Small intestine (tissue), 7 donors: ENCODE measurements at regions not wholly inside any gene's neighbourhood (a gene's known extent, or its start where the extent isn't known, plus 50 kb on each side); places are given as distances from the start of the nearest gene placed in this dataset.

ENCODE experiments used
- DNase-seq, 2 donors: peaks; one replicate each; pipeline versions ENCODE4 v3.0.0 to v3.0.0-alpha.2; 2013
- FAIRE-seq: peaks from 2 replicates; lab custom pipeline; 2012; peaks lifted over from hg19 to GRCh38; lab: Jason Lieb, UNC
- H3K27ac ChIP-seq, 3 donors: one replicate each; pipeline ENCODE4 v1.5.1; 2013; ENCODE audit warnings: low read length in 2 of 3, mild to moderate bottlenecking in 2 of 3, control low read depth in 1 of 3, inconsistent platforms in 1 of 3, low read depth in 1 of 3, moderate library complexity in 1 of 3
- H3K27me3 ChIP-seq, 3 donors: one replicate each; pipeline ENCODE4 v1.6.1; 2013; ENCODE audit warnings: low read length in 3 of 3, inconsistent platforms in 1 of 3; ENCODE audit not compliant: control insufficient read depth in 3 of 3, insufficient read depth in 3 of 3
- H3K36me3 ChIP-seq, 3 donors: one replicate each; pipeline ENCODE4 v1.6.1; 2013; ENCODE audit warnings: low read length in 3 of 3, inconsistent platforms in 1 of 3, low read depth in 1 of 3, mild to moderate bottlenecking in 1 of 3, moderate library complexity in 1 of 3; ENCODE audit not compliant: control insufficient read depth in 3 of 3, insufficient read depth in 2 of 3
- H3K4me1 ChIP-seq, 3 donors: one replicate each; pipeline ENCODE4 v1.6.1; 2013; ENCODE audit warnings: low read length in 2 of 3, inconsistent platforms in 1 of 3, low read depth in 1 of 3, mild to moderate bottlenecking in 1 of 3, moderate library complexity in 1 of 3; ENCODE audit not compliant: control insufficient read depth in 3 of 3, insufficient read depth in 2 of 3
- H3K4me3 ChIP-seq, 3 donors: one replicate each; pipeline ENCODE4 v1.5.1; 2013; ENCODE audit warnings: low read length in 3 of 3, control low read depth in 1 of 3, inconsistent platforms in 1 of 3, low read depth in 1 of 3, mild to moderate bottlenecking in 1 of 3, moderate library complexity in 1 of 3
- H3K9me3 ChIP-seq, 2 donors: one replicate each; pipeline ENCODE4 v1.6.1; 2013; ENCODE audit warnings: low read depth in 1 of 2, low read length in 1 of 2; ENCODE audit not compliant: control insufficient read depth in 2 of 2, insufficient read depth in 1 of 2
- WGBS, 3 donors: extraction: QIAGEN DNeasy Blood & Tissue Kit; methylation state at CpG; one replicate each; pipeline ENCODE4 v1.1.7; 2013; 5-methylcytosine and 5-hydroxymethylcytosine counted together
- donor health status: healthy with polysubstance abuse.
- donor health status: control.
- donor health status: control.
- donor health status: Bipolar disorder and iron deficiency.
- donor health status: healthy.

DNA sequence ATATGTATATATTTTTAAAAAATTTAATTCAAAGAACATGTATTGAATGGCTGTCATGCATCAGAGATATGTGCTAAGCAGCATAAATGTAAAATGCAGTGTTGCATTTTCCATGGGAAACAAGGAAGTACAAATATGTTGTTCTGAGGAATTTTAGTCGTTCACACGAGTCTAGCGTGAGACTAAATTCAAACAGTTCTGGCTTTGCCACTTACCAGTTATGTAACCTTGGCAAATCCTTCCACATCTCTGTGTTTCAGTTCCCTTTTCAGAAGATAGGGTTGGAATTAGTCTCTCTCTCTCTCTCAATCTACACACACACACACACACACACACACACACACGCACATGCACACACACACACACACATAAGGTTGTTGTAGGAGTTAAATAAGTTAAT is 305.4 kb downstream of the UTRN start:
- WGBS, 3 donors: 73 to 85% (median 81%) methylated on average over 4 of the region's 4 CpGs
- H3K27ac ChIP-seq: no peak overlapping the region
- FAIRE-seq: no peak
- peaks cover 0 to 5% of the 10 kb centered on the region in 2 donors for H3K9me3 ChIP-seq
- peaks cover 0 to 6% (median 0%) of the 10 kb centered on the region in 3 donors for H3K36me3 ChIP-seq
- H3K4me3 ChIP-seq: no peak overlapping the region
- H3K27me3 ChIP-seq: no peaks in the 10 kb centered on the region
- no peak for DNase-seq
- no peaks in the 10 kb centered on the region for H3K4me1 ChIP-seq

DNA sequence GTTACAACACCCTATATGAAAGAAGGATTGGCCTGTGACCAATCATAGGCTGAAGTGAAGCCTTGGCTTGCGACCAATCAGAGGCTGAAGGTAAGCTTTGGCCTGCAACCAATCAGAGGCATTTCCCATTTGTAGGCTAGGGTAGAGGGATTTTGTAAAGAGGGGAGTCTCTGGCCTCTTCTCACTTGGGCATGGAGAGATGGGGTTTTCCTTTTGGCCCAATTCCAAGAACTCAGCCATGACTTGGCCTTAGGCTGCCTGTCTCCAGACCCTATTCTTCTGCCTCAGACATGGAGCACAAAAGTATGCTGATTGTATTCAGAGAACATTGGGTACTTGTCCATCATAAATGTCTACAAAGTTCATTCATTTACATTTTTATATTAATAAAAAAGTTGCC is 308.3 kb downstream of the UTRN start:
- Histone ChIP-seq H3K4me1 (no peaks in the 10 kb centered on the region), H3K4me3 (no peak overlapping the region), H3K27me3 (no peaks in the 10 kb centered on the region), H3K27ac (no peak overlapping the region), H3K9me3 (peaks cover 0 to 5% of the 10 kb centered on the region in 2 donors), H3K36me3 (peaks cover 0 to 6% (median 0%) of the 10 kb centered on the region in 3 donors)
- FAIRE-seq: no peak
- DNase-seq: no peak
- WGBS, 3 donors: 100% methylated on average over 1 of the region's 1 CpG

DNA sequence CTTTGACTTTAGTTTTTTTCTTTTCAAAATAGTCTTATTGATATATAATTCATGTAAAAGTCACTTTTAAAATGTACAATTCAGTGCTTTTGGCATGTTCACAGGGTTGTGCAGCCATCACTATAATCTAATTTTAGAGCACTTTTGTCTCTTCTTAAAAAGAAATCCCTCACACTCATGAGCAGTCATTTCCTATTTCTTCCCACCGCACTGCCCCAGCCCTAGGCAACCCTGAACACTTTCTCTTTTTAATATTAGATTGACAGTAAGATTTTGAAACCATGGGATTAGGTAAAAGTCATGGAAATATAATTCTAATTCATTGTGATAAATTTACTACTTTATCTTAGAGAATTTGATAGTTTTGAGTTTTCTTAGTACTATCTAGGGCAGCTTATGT is 309.4 kb downstream of the UTRN start:
- H3K4me1 ChIP-seq: no peaks in the 10 kb centered on the region
- WGBS, 3 donors: 83 to 89% (median 86%) methylated on average over 1 of the region's 1 CpG
- no peaks in the 10 kb centered on the region for H3K27me3 ChIP-seq
- no peak overlapping the region for H3K27ac ChIP-seq
- H3K9me3 ChIP-seq: peaks cover 0 to 5% of the 10 kb centered on the region in 2 donors
- no peak for FAIRE-seq
- no peak overlapping the region for H3K4me3 ChIP-seq
- peaks cover 0 to 6% (median 0%) of the 10 kb centered on the region in 3 donors for H3K36me3 ChIP-seq
- DNase-seq: no peak

DNA sequence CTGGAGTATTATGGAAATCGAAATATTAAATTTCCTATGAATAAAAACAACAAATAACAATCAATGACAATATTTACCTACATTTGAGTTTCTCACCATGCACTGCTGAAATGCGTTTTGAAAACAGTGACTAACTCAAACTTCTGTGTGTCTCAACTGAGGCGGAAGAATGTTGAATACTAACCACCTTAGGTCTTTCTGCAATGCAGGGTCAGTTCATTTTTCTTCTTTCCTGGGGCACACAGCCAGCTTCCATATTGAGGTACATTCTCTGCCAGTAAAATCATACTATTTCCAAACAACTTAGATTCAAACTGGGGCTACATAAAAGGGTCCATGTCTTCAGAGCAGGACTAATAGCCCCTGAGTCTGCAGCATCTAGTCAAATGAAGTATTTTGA is 310.1 kb downstream of the UTRN start:
- no peak overlapping the region for H3K27ac ChIP-seq
- H3K27me3 ChIP-seq: no peaks in the 10 kb centered on the region
- H3K4me3 ChIP-seq: no peak overlapping the region
- no peaks in the 10 kb centered on the region for H3K4me1 ChIP-seq
- H3K9me3 ChIP-seq: peaks cover 0 to 5% of the 10 kb centered on the region in 2 donors
- no peak for FAIRE-seq
- DNase-seq: no peak
- peaks cover 0 to 4% (median 0%) of the 10 kb centered on the region in 3 donors for H3K36me3 ChIP-seq
- 82 to 95% (median 87%) methylated on average over 3 of the region's 3 CpGs for WGBS, 3 donors

DNA sequence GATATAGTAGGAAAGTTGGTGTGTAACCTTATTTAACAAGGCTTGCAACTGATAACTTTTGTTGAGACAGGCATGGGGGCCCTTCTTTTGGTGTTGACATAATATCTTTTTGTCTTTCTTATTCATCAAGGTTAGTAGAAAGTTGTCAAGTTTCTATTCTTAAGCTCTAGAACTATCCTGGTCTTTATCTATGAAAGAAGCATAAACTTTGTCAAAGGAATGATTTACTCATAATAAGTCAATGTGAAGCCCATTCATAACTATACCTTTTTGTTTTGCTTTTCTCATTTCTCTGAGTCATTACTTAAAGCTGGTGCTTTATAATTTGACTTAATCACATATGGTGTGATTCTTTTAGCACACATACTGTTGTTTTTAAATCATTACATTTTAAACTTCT is 312.4 kb downstream of the UTRN start:
- no peak overlapping the region for H3K4me3 ChIP-seq
- H3K36me3 ChIP-seq: peaks cover 0 to 4% (median 0%) of the 10 kb centered on the region in 3 donors
- no peak overlapping the region for H3K27ac ChIP-seq
- H3K4me1 ChIP-seq: no peaks in the 10 kb centered on the region
- H3K9me3 ChIP-seq: peaks cover 0 to 5% of the 10 kb centered on the region in 2 donors
- FAIRE-seq: no peak
- no peaks in the 10 kb centered on the region for H3K27me3 ChIP-seq
- DNase-seq: no peak

DNA sequence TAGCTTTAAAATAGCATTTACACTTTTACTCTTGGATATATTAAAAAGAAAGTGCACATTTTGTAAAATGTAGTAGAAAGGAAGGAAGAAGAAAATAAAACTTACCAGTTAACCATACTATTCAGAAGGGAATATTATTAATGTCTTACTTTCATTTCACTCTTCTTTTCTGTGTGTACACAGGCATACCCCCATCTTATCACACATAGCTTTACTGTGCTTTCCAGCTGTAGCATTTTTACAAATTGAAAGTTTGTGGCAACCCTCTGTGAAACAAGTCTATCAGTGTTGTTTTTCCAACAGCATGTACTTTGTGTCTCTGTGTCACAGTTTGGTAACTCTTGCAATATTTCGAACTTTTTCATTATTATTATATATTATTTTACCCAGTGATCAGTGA is 314.5 kb downstream of the UTRN start:
- no peak for FAIRE-seq
- H3K36me3 ChIP-seq: no peaks in the 10 kb centered on the region

DNA sequence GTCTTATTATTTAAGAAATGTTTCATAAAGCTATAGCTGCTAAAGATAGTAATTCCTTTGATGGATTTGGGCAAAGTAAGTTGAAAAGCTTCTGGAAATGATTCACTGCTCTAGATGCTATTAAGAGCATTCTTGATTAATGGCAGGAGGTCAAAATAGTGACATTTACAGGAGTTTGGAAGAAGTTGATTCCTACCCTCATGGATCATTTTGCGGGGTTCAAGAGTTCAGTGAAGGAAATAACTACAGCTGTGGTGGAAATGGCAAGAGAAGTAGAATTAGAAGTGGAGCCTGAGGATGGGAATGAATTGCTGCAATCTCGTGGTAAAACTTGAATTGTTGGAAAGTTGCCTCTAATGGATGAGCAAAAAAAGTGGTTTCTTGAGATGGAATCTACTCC is 316.1 kb downstream of the UTRN start:
- Histone ChIP-seq H3K36me3 (no peaks in the 10 kb centered on the region), H3K4me1 (no peaks in the 10 kb centered on the region), H3K4me3 (no peak overlapping the region), H3K9me3 (no peaks in the 10 kb centered on the region), H3K27me3 (no peaks in the 10 kb centered on the region), H3K27ac (no peak overlapping the region)
- DNase-seq (no peak), FAIRE-seq (no peak)
- 92 to 99% (median 93%) methylated on average over 2 of the region's 2 CpGs for WGBS, 3 donors

More for the DNA sequence above, 314.5 kb downstream of the UTRN start:
- Histone ChIP-seq H3K4me3 (no peak overlapping the region), H3K27me3 (no peaks in the 10 kb centered on the region), H3K9me3 (no peaks in the 10 kb centered on the region), H3K4me1 (no peaks in the 10 kb centered on the region), H3K27ac (no peak overlapping the region)
- WGBS, 3 donors: 74 to 100% (median 92%) methylated on average over 1 of the region's 1 CpG
- DNase-seq: no peak

DNA sequence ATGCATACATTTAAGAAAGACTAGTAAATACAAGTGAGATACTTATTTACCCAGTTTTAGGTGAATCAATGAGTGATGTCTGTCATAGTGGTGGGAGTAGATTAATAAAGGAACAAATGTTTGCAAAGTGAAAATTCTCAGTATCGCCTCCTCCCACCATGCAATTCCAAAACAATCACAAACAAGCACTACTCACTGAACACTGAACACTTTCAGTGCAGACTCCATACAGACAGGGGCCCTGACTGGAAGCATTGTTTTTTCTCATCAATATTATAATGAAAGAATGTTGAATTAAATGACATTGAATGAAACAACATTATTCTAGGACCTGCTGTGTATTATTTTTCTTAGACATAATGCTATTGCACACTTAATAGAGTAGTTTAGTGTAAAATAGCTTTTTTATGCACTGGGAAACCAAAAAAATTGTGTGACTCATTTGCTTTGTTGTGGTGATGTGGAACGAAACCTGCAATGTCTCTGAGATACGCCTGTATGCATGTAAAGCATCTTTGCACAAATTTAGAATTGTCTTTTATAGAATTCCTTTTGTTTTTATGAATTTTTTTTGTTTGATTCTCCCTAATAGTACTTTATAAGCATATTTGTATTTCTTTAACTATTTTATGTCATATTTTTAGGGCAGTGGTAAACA is 317.5 kb downstream of the UTRN start:
- Histone ChIP-seq H3K27ac (no peak overlapping the region), H3K4me3 (no peak overlapping the region), H3K36me3 (no peaks in the 10 kb centered on the region), H3K27me3 (no peaks in the 10 kb centered on the region), H3K4me1 (no peaks in the 10 kb centered on the region), H3K9me3 (no peaks in the 10 kb centered on the region)
- WGBS, 3 donors: 84 to 96% (median 86%) methylated on average over 3 of the region's 3 CpGs
- DNase-seq (no peak), FAIRE-seq (no peak)

DNA sequence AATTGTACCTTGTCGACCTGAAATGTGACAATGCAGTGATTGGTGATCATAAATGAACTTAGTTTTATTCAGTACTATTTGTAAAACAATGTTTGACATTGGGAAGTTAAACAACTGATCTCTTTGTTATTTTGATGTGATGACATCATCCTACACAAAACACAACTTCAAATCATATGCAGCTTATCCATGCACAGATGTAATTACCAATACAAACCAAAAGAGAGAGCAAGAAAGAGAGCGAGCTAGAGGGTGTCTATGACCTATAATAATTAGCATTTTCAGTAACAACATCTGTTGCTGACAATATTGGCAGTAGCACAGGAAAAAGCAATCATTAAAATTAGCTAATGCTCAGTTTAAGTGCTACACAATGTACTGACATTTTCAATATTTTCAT is 320.9 kb downstream of the UTRN start:
- Histone ChIP-seq H3K4me1 (no peaks in the 10 kb centered on the region), H3K4me3 (no peak overlapping the region), H3K27ac (no peak overlapping the region), H3K9me3 (no peaks in the 10 kb centered on the region), H3K36me3 (no peaks in the 10 kb centered on the region), H3K27me3 (no peaks in the 10 kb centered on the region)
- 77 to 87% (median 84%) methylated on average over 2 of the region's 2 CpGs for WGBS, 3 donors
- FAIRE-seq (no peak), DNase-seq (no peak)
